H9 (cell line): ENCODE measurements at regions not wholly inside any gene's neighbourhood (a gene's known extent, or its start where the extent isn't known, plus 50 kb on each side); places are given as distances from the start of the nearest gene placed in this dataset.

Experiments used
- DNase-seq: peaks from one replicate; pipeline ENCODE4 v3.0.0-alpha.2; 2017
- H2AFZ ChIP-seq: one replicate; pipeline ENCODE4 v1.6.1; 2013; ENCODE audit warnings: mild to moderate bottlenecking, low read length, control low read depth, moderate library complexity
- H2AK5ac ChIP-seq: 2 replicates; pipeline ENCODE4 v1.6.1; 2013; ENCODE audit warnings: low read length, control low read depth, mixed read lengths; ENCODE audit not compliant: insufficient read length
- H2BK120ac ChIP-seq: one replicate; pipeline ENCODE4 v1.6.1; 2013; ENCODE audit warnings: low read depth, mild to moderate bottlenecking, low read length, control low read depth, inconsistent platforms; ENCODE audit not compliant: poor library complexity, severe bottlenecking
- H2BK12ac ChIP-seq: 2 replicates; pipeline ENCODE4 v1.6.1; 2013; ENCODE audit warnings: low read length, control low read depth, mixed read lengths, low read depth; ENCODE audit not compliant: insufficient read length
- H2BK15ac ChIP-seq: 2 replicates; pipeline ENCODE4 v1.6.1; 2013; ENCODE audit warnings: low read depth, low read length, control low read depth
- H2BK20ac ChIP-seq: one replicate; pipeline ENCODE4 v1.6.1; 2013; ENCODE audit warnings: low read depth, mild to moderate bottlenecking, low read length, control low read depth, inconsistent platforms; ENCODE audit not compliant: poor library complexity, severe bottlenecking
- H2BK5ac ChIP-seq: 2 replicates; pipeline ENCODE4 v1.6.1; 2013; ENCODE audit warnings: low read length, control low read depth, mixed read lengths; ENCODE audit not compliant: insufficient read length
- H3K14ac ChIP-seq: 2 replicates; pipeline ENCODE4 v1.6.1; 2013; ENCODE audit warnings: low read length, control low read depth; ENCODE audit not compliant: insufficient read depth
- H3K18ac ChIP-seq: 2 replicates; pipeline ENCODE4 v1.6.1; 2013; ENCODE audit warnings: low read depth, mild to moderate bottlenecking, mixed read lengths, low read length, control low read depth; ENCODE audit not compliant: insufficient read length
- H3K23ac ChIP-seq: 2 replicates; pipeline ENCODE4 v1.6.1; 2013; ENCODE audit warnings: low read length, control low read depth, mixed read lengths, low read depth; ENCODE audit not compliant: insufficient read length
- H3K23me2 ChIP-seq: 2 replicates; pipeline ENCODE4 v1.6.1; 2013; ENCODE audit warnings: low read depth, mild to moderate bottlenecking, mixed read lengths, low read length, control low read depth; ENCODE audit not compliant: insufficient read length, poor library complexity, severe bottlenecking
- H3K27ac ChIP-seq: 2 replicates; pipeline ENCODE4 v1.5.1; 2013; ENCODE audit warnings: low read length, control low read depth, mixed read lengths, low read depth; ENCODE audit not compliant: insufficient read length
- H3K27me3 ChIP-seq: 2 replicates; pipeline ENCODE4 v1.6.1; 2013; ENCODE audit warnings: low read length, control low read depth, inconsistent platforms; ENCODE audit not compliant: insufficient read depth
- H3K4ac ChIP-seq: 2 replicates; pipeline ENCODE4 v1.6.1; 2013; ENCODE audit warnings: low read depth, mild to moderate bottlenecking, control low read depth, inconsistent platforms, low read length, moderate library complexity
- H3K4me1 ChIP-seq: 2 replicates; pipeline ENCODE4 v1.6.1; 2013; ENCODE audit warnings: low read length, control low read depth, inconsistent platforms; ENCODE audit not compliant: insufficient read depth
- H3K4me2 ChIP-seq: 2 replicates; pipeline ENCODE4 v1.6.1; 2013; ENCODE audit warnings: low read length, control low read depth, mixed read lengths; ENCODE audit not compliant: insufficient read length, insufficient read depth
- H3K56ac ChIP-seq: 2 replicates; pipeline ENCODE4 v1.6.1; 2013; ENCODE audit warnings: low read depth, mild to moderate bottlenecking, mixed read lengths, low read length, control low read depth; ENCODE audit not compliant: insufficient read length
- H3K79me1 ChIP-seq: 2 replicates; pipeline ENCODE4 v1.6.1; 2013; ENCODE audit warnings: low read depth, mild to moderate bottlenecking, moderate library complexity, low read length, control low read depth, inconsistent platforms; ENCODE audit not compliant: insufficient read depth, poor library complexity, severe bottlenecking
- H3K79me2 ChIP-seq: 2 replicates; pipeline ENCODE4 v1.6.1; 2013; ENCODE audit warnings: low read length, control low read depth, inconsistent platforms; ENCODE audit not compliant: insufficient read depth
- H3K9ac ChIP-seq: 2 replicates; pipeline ENCODE4 v1.6.1; 2013; ENCODE audit warnings: low read length, control low read depth, mixed read lengths; ENCODE audit not compliant: insufficient read length; ENCODE audit errors: extremely low read depth
- H3K9me3 ChIP-seq: one replicate; pipeline ENCODE4 v1.6.1; 2013; ENCODE audit warnings: low read depth, low read length, inconsistent platforms; ENCODE audit not compliant: control insufficient read depth
- H3T11ph ChIP-seq: one replicate; pipeline ENCODE4 v1.6.1; 2013; ENCODE audit warnings: mild to moderate bottlenecking, low read length, control low read depth, inconsistent platforms
- H4K20me1 ChIP-seq: one replicate; pipeline ENCODE4 v1.6.1; 2013; ENCODE audit not compliant: control insufficient read depth, insufficient read length, insufficient read depth
- H4K5ac ChIP-seq: 2 replicates; pipeline ENCODE4 v1.6.1; 2013; ENCODE audit warnings: low read depth, mild to moderate bottlenecking, mixed read lengths, low read length, control low read depth; ENCODE audit not compliant: insufficient read length
- H4K8ac ChIP-seq: replicated peaks from 2 replicates; pipeline ENCODE4 v1.6.1; 2013; ENCODE audit warnings: low read length, control low read depth, mixed read lengths, low read depth; ENCODE audit not compliant: insufficient read length
- H4K91ac ChIP-seq: 2 replicates; pipeline ENCODE4 v1.6.1; 2013; ENCODE audit warnings: low read depth, mild to moderate bottlenecking, moderate library complexity, mixed read lengths, low read length, control low read depth; ENCODE audit not compliant: insufficient read length
- H3K27ac Mint-ChIP-seq, 3 experiments: 2 replicates in 2 of 3; 3 replicates in 1 of 3; pipeline ENCODE4 v1.8.0; 2020 to 2021; ENCODE audit warnings: mixed read lengths in 3 of 3, mild to moderate bottlenecking in 1 of 3, moderate library complexity in 1 of 3
- H3K27me3 Mint-ChIP-seq: 2 replicates; pipeline ENCODE4 v1.8.0; 2021; ENCODE audit warnings: low read depth, mild to moderate bottlenecking, moderate library complexity, mixed read lengths
- H3K36me3 Mint-ChIP-seq, 3 experiments: 2 replicates in 2 of 3; 3 replicates in 1 of 3; pipeline ENCODE4 v1.8.0; 2020 to 2021; ENCODE audit warnings: low read depth in 3 of 3, mixed read lengths in 3 of 3; ENCODE audit not compliant: insufficient read depth in 1 of 3
- H3K4me1 Mint-ChIP-seq, 2 experiments: 2 replicates each; pipeline ENCODE4 v1.8.0; 2020; ENCODE audit warnings: mixed read lengths in 2 of 2
- H3K4me3 Mint-ChIP-seq, 2 experiments: 2 replicates in 1 of 2; 3 replicates in 1 of 2; pipeline ENCODE4 v1.8.0; 2020 to 2021; ENCODE audit warnings: mild to moderate bottlenecking in 2 of 2, mixed read lengths in 2 of 2, moderate library complexity in 1 of 2
- H3K9me3 Mint-ChIP-seq, 2 experiments: 2 replicates in 1 of 2; 3 replicates in 1 of 2; pipeline ENCODE4 v1.8.0; 2020; ENCODE audit warnings: mild to moderate bottlenecking in 2 of 2, mixed read lengths in 2 of 2, moderate library complexity in 1 of 2
- CTCF ChIP-seq: fragments of 200-600 bp; sonication (generic); conservative IDR thresholded peaks from 3 replicates; pipeline ENCODE4 v1.8.0; 2021; ENCODE audit warnings: antibody characterized with exemption, mild to moderate bottlenecking
- WGBS: extraction: QIAGEN DNeasy Blood & Tissue Kit; methylation state at CpG from one replicate; pipeline ENCODE4 v1.1.7; 2013; ENCODE audit warnings: missing lambda C conversion rate, low lambda C conversion rate, mixed read lengths; ENCODE audit not compliant: insufficient read length; ENCODE audit errors: extremely low coverage; 5-methylcytosine and 5-hydroxymethylcytosine counted together

GRCh38 chr10:61283481-61284221 is 169.5 kb downstream of the TMEM26 start:
- no peak for TF ChIP-seq CTCF
- H3K56ac ChIP-seq = no peak overlapping the region
- H3T11ph ChIP-seq = no peak overlapping the region
- H2BK5ac ChIP-seq = no peak overlapping the region
- H4K5ac ChIP-seq = no peak overlapping the region
- Mint-ChIP-seq H3K4me3 (no peak overlapping the region), H3K27me3 (no peaks in the 10 kb centered on the region), H3K9me3 (no peaks in the 10 kb centered on the region), H3K36me3 (no peaks in the 10 kb centered on the region; a peak in 1 of 7 replicates), H3K4me1 (peaks cover 0 to 2% of the 10 kb centered on the region in 2 experiments; a peak in 1 of 4 replicates), H3K27ac (no peak overlapping the region)
- H3K23me2 ChIP-seq = no peaks in the 10 kb centered on the region
- no peak overlapping the region for H3K14ac ChIP-seq
- DNase-seq = no peak
- no peak overlapping the region for H2BK120ac ChIP-seq
- H3K9ac ChIP-seq = no peak overlapping the region
- H3K27ac ChIP-seq = no peak overlapping the region
- no peaks in the 10 kb centered on the region for H3K4me1 ChIP-seq
- H2BK20ac ChIP-seq = no peak overlapping the region
- no peak overlapping the region for H4K8ac ChIP-seq
- H3K79me1 ChIP-seq = no peaks in the 10 kb centered on the region
- no peaks in the 10 kb centered on the region for H3K79me2 ChIP-seq
- no peak overlapping the region for H2AK5ac ChIP-seq
- H2AFZ ChIP-seq = no peak overlapping the region
- H3K27me3 ChIP-seq = no peaks in the 10 kb centered on the region
- WGBS = no CpG with 5 or more reads among the region's 3 CpGs
- no peaks in the 10 kb centered on the region for H3K9me3 ChIP-seq
- H3K23ac ChIP-seq = no peak overlapping the region
- H2BK15ac ChIP-seq = no peak overlapping the region
- H3K4ac ChIP-seq = no peak overlapping the region
- H2BK12ac ChIP-seq = no peak overlapping the region
- H4K91ac ChIP-seq = no peak overlapping the region
- H3K18ac ChIP-seq = no peak overlapping the region
- H4K20me1 ChIP-seq = no peaks in the 10 kb centered on the region
- H3K4me2 ChIP-seq = no peak overlapping the region
